Stomach smooth muscle (tissue), 2 donors: ENCODE measurements at regions not wholly inside any gene's neighbourhood (a gene's known extent, or its start where the extent isn't known, plus 50 kb on each side); places are given as distances from the start of the nearest gene placed in this dataset.

ENCODE experiments used
- H3K27ac ChIP-seq: one replicate; pipeline ENCODE4 v1.7.0; 2013; ENCODE audit warnings: mild to moderate bottlenecking, low read length, inconsistent platforms
- H3K27me3 ChIP-seq, 2 donors: one replicate each; pipeline ENCODE4 v1.7.0; 2013; ENCODE audit warnings: low read length in 2 of 2; ENCODE audit not compliant: insufficient read depth in 2 of 2, control insufficient read depth in 1 of 2
- H3K36me3 ChIP-seq, 2 donors: one replicate each; pipeline ENCODE4 v1.7.0; 2013; ENCODE audit warnings: low read length in 2 of 2; ENCODE audit not compliant: control insufficient read depth in 2 of 2, insufficient read depth in 2 of 2
- H3K4me1 ChIP-seq: one replicate; pipeline ENCODE4 v1.7.0; 2013; ENCODE audit warnings: low read length; ENCODE audit not compliant: control insufficient read depth, insufficient read depth
- H3K4me3 ChIP-seq, 2 donors: one replicate each; pipeline ENCODE4 v1.7.0; 2013; ENCODE audit warnings: low read length in 2 of 2
- H3K9ac ChIP-seq, 2 donors: one replicate each; pipeline ENCODE4 v1.7.0; 2013; ENCODE audit warnings: low read length in 2 of 2, mild to moderate bottlenecking in 1 of 2
- H3K9me3 ChIP-seq, 2 donors: one replicate each; pipeline ENCODE4 v1.7.0; 2013; ENCODE audit warnings: low read length in 2 of 2; ENCODE audit not compliant: control insufficient read depth in 2 of 2
- donor health status: healthy.
- donor health status: Pancreatic carcinoma.

GRCh38 chr2:204201507-204201906 is 264.9 kb downstream of the ICOS start:
- H3K9ac ChIP-seq = no peak overlapping the region
- H3K36me3 ChIP-seq = no peaks in the 10 kb centered on the region
- no peaks in the 10 kb centered on the region for H3K4me1 ChIP-seq
- H3K27ac ChIP-seq = no peak overlapping the region
- no peaks in the 10 kb centered on the region for H3K27me3 ChIP-seq
- H3K9me3 ChIP-seq = no peaks in the 10 kb centered on the region
- H3K4me3 ChIP-seq = no peak overlapping the region

GRCh38 chr2:204202253-204202652 is 265.7 kb downstream of the ICOS start:
- Histone ChIP-seq H3K36me3 (no peaks in the 10 kb centered on the region), H3K4me3 (no peak overlapping the region), H3K9me3 (no peaks in the 10 kb centered on the region), H3K27ac (no peak overlapping the region), H3K4me1 (no peaks in the 10 kb centered on the region), H3K9ac (no peak overlapping the region), H3K27me3 (no peaks in the 10 kb centered on the region)

GRCh38 chr2:204203704-204204103 is 267.1 kb downstream of the ICOS start:
- no peaks in the 10 kb centered on the region for H3K4me1 ChIP-seq
- H3K4me3 ChIP-seq = no peak overlapping the region
- no peak overlapping the region for H3K27ac ChIP-seq
- no peak overlapping the region for H3K9ac ChIP-seq
- no peaks in the 10 kb centered on the region for H3K9me3 ChIP-seq
- H3K27me3 ChIP-seq = no peaks in the 10 kb centered on the region
- H3K36me3 ChIP-seq = no peaks in the 10 kb centered on the region

GRCh38 chr2:204205082-204205481 is 268.5 kb downstream of the ICOS start:
- no peak overlapping the region for H3K9ac ChIP-seq
- no peaks in the 10 kb centered on the region for H3K4me1 ChIP-seq
- no peaks in the 10 kb centered on the region for H3K27me3 ChIP-seq
- H3K9me3 ChIP-seq = no peaks in the 10 kb centered on the region
- H3K27ac ChIP-seq = no peak overlapping the region
- H3K36me3 ChIP-seq = no peaks in the 10 kb centered on the region
- H3K4me3 ChIP-seq = no peak overlapping the region

GRCh38 chr2:204205538-204205937 is 269.0 kb downstream of the ICOS start:
- no peak overlapping the region for H3K9ac ChIP-seq
- H3K4me3 ChIP-seq = no peak overlapping the region
- no peaks in the 10 kb centered on the region for H3K36me3 ChIP-seq
- no peaks in the 10 kb centered on the region for H3K9me3 ChIP-seq
- no peak overlapping the region for H3K27ac ChIP-seq
- H3K27me3 ChIP-seq = no peaks in the 10 kb centered on the region
- no peaks in the 10 kb centered on the region for H3K4me1 ChIP-seq

GRCh38 chr2:204207866-204208265 is 271.3 kb downstream of the ICOS start:
- H3K4me1 ChIP-seq = no peaks in the 10 kb centered on the region

GRCh38 chr2:204213588-204213987 is 277.0 kb downstream of the ICOS start:
- peaks cover 0 to 3% of the 10 kb centered on the region in 2 donors for H3K9me3 ChIP-seq
- no peak overlapping the region for H3K27ac ChIP-seq

More at GRCh38 chr2:204207866-204208265, 271.3 kb downstream of the ICOS start:
- Histone ChIP-seq H3K27me3 (no peaks in the 10 kb centered on the region), H3K36me3 (no peaks in the 10 kb centered on the region), H3K4me3 (no peak overlapping the region), H3K9ac (no peak overlapping the region), H3K9me3 (no peaks in the 10 kb centered on the region), H3K27ac (no peak overlapping the region)

GRCh38 chr2:204218040-204218439 is 281.5 kb downstream of the ICOS start:
- Histone ChIP-seq H3K27ac (no peak overlapping the region), H3K9me3 (peaks cover 0 to 3% of the 10 kb centered on the region in 2 donors), H3K4me1 (no peaks in the 10 kb centered on the region)

More at GRCh38 chr2:204213588-204213987, 277.0 kb downstream of the ICOS start:
- H3K4me1 ChIP-seq = no peaks in the 10 kb centered on the region
- no peak overlapping the region for H3K9ac ChIP-seq
- H3K36me3 ChIP-seq = no peaks in the 10 kb centered on the region
- no peaks in the 10 kb centered on the region for H3K27me3 ChIP-seq
- no peak overlapping the region for H3K4me3 ChIP-seq

GRCh38 chr2:204219196-204219595 is 282.6 kb downstream of the ICOS start:
- no peak overlapping the region for H3K4me3 ChIP-seq

More at GRCh38 chr2:204218040-204218439, 281.5 kb downstream of the ICOS start:
- no peaks in the 10 kb centered on the region for H3K27me3 ChIP-seq
- H3K4me3 ChIP-seq = no peak overlapping the region
- H3K9ac ChIP-seq = no peak overlapping the region
- no peaks in the 10 kb centered on the region for H3K36me3 ChIP-seq

GRCh38 chr2:204220896-204221295 is 284.3 kb downstream of the ICOS start:
- Histone ChIP-seq H3K9ac (no peak overlapping the region), H3K27ac (no peak overlapping the region), H3K9me3 (no peaks in the 10 kb centered on the region), H3K4me3 (no peak overlapping the region), H3K4me1 (no peaks in the 10 kb centered on the region), H3K27me3 (no peaks in the 10 kb centered on the region), H3K36me3 (no peaks in the 10 kb centered on the region)

More at GRCh38 chr2:204219196-204219595, 282.6 kb downstream of the ICOS start:
- no peak overlapping the region for H3K9ac ChIP-seq
- no peaks in the 10 kb centered on the region for H3K27me3 ChIP-seq
- H3K9me3 ChIP-seq = peaks cover 0 to 3% of the 10 kb centered on the region in 2 donors
- no peaks in the 10 kb centered on the region for H3K4me1 ChIP-seq
- no peak overlapping the region for H3K27ac ChIP-seq
- H3K36me3 ChIP-seq = no peaks in the 10 kb centered on the region

- H3K9ac ChIP-seq = no peak overlapping the region
- no peak overlapping the region for H3K27ac ChIP-seq
- no peaks in the 10 kb centered on the region for H3K27me3 ChIP-seq
- no peaks in the 10 kb centered on the region for H3K9me3 ChIP-seq
- H3K4me1 ChIP-seq = peaks cover 9% of the 10 kb centered on the region
- no peaks in the 10 kb centered on the region for H3K36me3 ChIP-seq
- no peak overlapping the region for H3K4me3 ChIP-seq
These were observed 286.5 kb downstream of the ICOS start for GRCh38 chr2:204223046-204223445.
